Gastroesophageal sphincter (tissue), 4 donors: ENCODE measurements at regions not wholly inside any gene's neighbourhood (a gene's known extent, or its start where the extent isn't known, plus 50 kb on each side); places are given as distances from the start of the nearest gene placed in this dataset.

Experiments used
- ATAC-seq: fragments of 150-250 bp; one replicate; pipeline ENCODE4 v1.9.1; 2016; ENCODE audit warnings: mild to moderate bottlenecking, moderate library complexity
- H3K27ac ChIP-seq, 4 donors: fragments of 200-600 bp; sonication (generic) in 3 of 4; 1 replicate in 3 of 4; 2 replicates in 1 of 4; pipeline ENCODE4 v1.5.1; 2016 to 2019
- H3K27me3 ChIP-seq: fragments of 200-600 bp; sonication (generic); one replicate; pipeline ENCODE4 v1.5.1; 2019
- H3K36me3 ChIP-seq, 2 donors: fragments of 200-600 bp; sonication (generic); one replicate each; pipeline ENCODE4 v1.5.1; 2019; ENCODE audit warnings: control low read depth in 1 of 2
- H3K4me1 ChIP-seq, 3 donors: fragments of 200-600 bp; sonication (generic); 1 replicate in 2 of 3; 2 replicates in 1 of 3; pipeline ENCODE4 v1.5.1; 2016 to 2019; ENCODE audit warnings: control low read depth in 2 of 3
- H3K4me3 ChIP-seq, 2 donors: fragments of 200-600 bp; sonication (generic); one replicate each; pipeline ENCODE4 v1.5.1; 2019; ENCODE audit warnings: mild to moderate bottlenecking in 1 of 2, moderate library complexity in 1 of 2
- H3K9me3 ChIP-seq, 3 donors: fragments of 200-600 bp; sonication (generic); one replicate each; pipeline ENCODE4 v1.5.1; 2017 to 2019; ENCODE audit warnings: control low read depth in 2 of 3
- EP300 ChIP-seq: sonication (generic); formaldehyde crosslinking; IDR thresholded peaks from one replicate; pipeline ENCODE4 v1.6.1; 2017; ENCODE audit warnings: antibody characterized with exemption, mild to moderate bottlenecking
- POLR2A ChIP-seq, 2 donors: fragments of 450-650 bp; IDR thresholded peaks; one replicate each; pipeline ENCODE4 v1.6.1; 2017; ENCODE audit warnings: antibody characterized with exemption in 2 of 2, mild to moderate bottlenecking in 2 of 2, moderate library complexity in 1 of 2
- POLR2AphosphoS5 ChIP-seq: sonication (generic); formaldehyde crosslinking; IDR thresholded peaks from one replicate; pipeline ENCODE4 v1.6.1; 2017; ENCODE audit warnings: antibody characterized with exemption
- whole genome bisulfite sequencing, 2 donors: methylation state at CpG; one replicate each; pipeline ENCODE4 v1.1.5; 2018; ENCODE audit warnings: low coverage in 1 of 2; 5-methylcytosine and 5-hydroxymethylcytosine counted together
- TF ChIP-seq, protein P1 (sequence below), 4 experiments: fragments of 200-600 bp in 2 of 4; fragments of 450-650 bp in 2 of 4; sonication (generic) in 1 of 4; IDR thresholded peaks; one replicate each; pipeline ENCODE4 v1.5.1; 2017 to 2019; ENCODE audit warnings: antibody characterized with exemption in 4 of 4, mild to moderate bottlenecking in 2 of 4, moderate library complexity in 2 of 4

DNA sequence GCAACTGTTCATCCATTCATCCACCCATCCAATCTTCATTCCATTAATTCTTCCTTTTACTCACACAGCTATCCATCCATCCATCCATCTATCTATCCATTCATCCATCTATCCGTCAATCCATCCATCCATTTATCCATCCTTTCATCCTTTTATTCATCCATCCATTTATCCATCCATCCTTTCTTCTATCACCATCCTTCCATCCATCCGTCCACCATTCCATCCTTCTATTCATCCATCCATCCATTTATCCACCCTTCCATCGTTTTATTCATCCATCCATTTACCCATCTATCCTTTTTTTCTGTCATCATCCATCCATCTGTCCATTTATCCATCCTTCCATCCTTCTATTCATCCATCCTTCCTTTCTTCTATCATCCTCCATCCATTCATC, 73.0 kb upstream of the FOXF1 start:
- H3K4me3 ChIP-seq: no peak overlapping the region
- 87 to 100% methylated on average over 3 of the region's 3 CpGs for WGBS, 2 donors
- ATAC-seq: no peak
- H3K27me3 ChIP-seq: no peaks in the 10 kb centered on the region
- no peaks in the 10 kb centered on the region for H3K9me3 ChIP-seq
- TF ChIP-seq EP300 (no peak), POLR2A (IDR thresholded peaks at IDR 0.05) (no peak), POLR2AphosphoS5 (no peak)
- TF ChIP-seq, protein P1, sequence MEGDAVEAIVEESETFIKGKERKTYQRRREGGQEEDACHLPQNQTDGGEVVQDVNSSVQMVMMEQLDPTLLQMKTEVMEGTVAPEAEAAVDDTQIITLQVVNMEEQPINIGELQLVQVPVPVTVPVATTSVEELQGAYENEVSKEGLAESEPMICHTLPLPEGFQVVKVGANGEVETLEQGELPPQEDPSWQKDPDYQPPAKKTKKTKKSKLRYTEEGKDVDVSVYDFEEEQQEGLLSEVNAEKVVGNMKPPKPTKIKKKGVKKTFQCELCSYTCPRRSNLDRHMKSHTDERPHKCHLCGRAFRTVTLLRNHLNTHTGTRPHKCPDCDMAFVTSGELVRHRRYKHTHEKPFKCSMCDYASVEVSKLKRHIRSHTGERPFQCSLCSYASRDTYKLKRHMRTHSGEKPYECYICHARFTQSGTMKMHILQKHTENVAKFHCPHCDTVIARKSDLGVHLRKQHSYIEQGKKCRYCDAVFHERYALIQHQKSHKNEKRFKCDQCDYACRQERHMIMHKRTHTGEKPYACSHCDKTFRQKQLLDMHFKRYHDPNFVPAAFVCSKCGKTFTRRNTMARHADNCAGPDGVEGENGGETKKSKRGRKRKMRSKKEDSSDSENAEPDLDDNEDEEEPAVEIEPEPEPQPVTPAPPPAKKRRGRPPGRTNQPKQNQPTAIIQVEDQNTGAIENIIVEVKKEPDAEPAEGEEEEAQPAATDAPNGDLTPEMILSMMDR (IDR thresholded peaks at IDR 0.05): no peak
- no peak overlapping the region for H3K27ac ChIP-seq
- H3K4me1 ChIP-seq: peaks cover 2 to 30% (median 7%) of the 10 kb centered on the region in 3 donors
- H3K36me3 ChIP-seq: no peaks in the 10 kb centered on the region

DNA sequence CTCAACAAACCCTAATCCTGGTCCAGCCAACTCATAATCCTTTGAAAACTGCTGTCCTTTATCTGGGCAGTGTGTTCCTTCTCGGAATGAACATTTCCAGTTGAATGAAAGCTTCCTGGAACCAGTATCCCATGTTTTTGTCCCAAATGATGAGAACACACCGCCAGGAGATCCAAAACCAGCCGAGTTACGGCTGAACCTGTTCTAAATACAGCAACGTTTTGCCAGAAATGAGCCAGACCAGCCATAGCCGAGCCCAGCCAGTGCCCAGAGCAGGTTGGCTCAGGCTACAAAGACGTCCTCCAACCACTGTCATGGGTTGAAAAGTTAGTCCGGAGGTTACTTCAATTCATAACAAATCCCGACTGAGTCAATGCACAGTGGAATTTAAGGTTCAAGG, 67.6 kb upstream of the FOXF1 start:
- Histone ChIP-seq H3K27me3 (no peaks in the 10 kb centered on the region), H3K4me1 (peaks cover 0 to 25% (median 4%) of the 10 kb centered on the region in 3 donors), H3K4me3 (no peak overlapping the region), H3K9me3 (no peaks in the 10 kb centered on the region), H3K36me3 (no peaks in the 10 kb centered on the region), H3K27ac (peak overlapping the region; percentile 30 to 72 (median 72))
- 47% methylated on average over 8 of the region's 9 CpGs; no CpG with 5 or more reads in 1 of the 2 donors for WGBS, 2 donors
- peak; percentile 90 for TF ChIP-seq POLR2AphosphoS5
- no peak for TF ChIP-seq POLR2A (IDR thresholded peaks at IDR 0.05)
- ATAC-seq: peak; percentile 72

DNA sequence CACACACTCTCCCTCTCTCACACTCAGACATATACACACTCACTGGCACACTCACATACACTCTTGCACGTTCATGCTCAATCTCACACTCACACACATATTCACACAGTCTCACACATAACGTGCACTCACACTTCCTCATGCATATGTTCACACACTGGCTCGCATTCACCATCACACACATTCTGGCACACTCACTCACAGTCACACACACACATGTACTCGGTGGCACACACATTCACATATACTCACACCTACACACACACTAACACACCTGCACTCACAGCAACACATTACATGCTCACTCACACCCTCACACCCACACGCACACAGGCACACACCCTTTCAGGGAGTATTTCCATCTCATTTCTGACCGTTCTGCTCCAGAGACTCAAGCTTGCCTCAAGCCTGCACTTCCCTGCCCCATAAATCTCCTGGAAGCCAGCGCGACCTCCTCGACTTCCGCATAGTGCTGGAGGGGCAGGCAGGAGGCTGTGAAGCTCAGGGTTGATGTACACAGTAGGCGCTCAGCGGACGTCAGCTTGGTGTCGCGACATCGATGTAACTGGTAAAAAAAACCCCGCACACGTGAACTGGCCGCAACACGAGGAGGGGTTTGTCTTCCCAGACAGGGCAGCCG, 66.7 kb upstream of the FOXF1 start:
- Histone ChIP-seq H3K27me3 (no peaks in the 10 kb centered on the region), H3K4me3 (no peak overlapping the region), H3K4me1 (peaks cover 0 to 25% (median 4%) of the 10 kb centered on the region in 3 donors), H3K27ac (peak overlapping the region in 1 of 4 donors; percentile 72), H3K36me3 (no peaks in the 10 kb centered on the region), H3K9me3 (no peaks in the 10 kb centered on the region)
- TF ChIP-seq EP300 (no peak), POLR2A (IDR thresholded peaks at IDR 0.05) (no peak), POLR2AphosphoS5 (no peak)
- TF ChIP-seq, protein P1 (IDR thresholded peaks at IDR 0.05): no peak
- no peak for ATAC-seq
- WGBS, 2 donors: 86 to 97% methylated on average over 4 to 17 of the region's 21 CpGs

DNA sequence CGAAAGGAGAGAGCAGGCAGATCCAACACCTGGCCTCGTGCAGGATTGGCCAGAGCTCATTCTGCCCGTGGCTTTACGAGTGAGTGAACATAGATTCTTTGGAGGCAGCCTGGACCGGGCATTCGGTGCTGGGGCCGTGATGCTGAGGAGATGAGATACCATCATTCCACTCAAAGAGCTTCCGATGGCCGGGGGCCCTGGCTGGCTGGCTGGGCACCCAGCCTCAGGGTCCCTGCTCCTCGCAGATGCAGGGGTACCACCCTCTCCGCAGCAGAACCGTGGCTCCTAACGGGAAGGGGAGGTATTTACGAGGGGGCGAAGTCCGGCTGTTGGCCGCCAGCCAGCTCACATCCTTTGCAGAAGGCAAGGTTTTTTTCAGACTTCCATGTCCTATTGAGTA, 66.1 kb upstream of the FOXF1 start:
- Histone ChIP-seq H3K36me3 (no peaks in the 10 kb centered on the region), H3K27ac (no peak overlapping the region), H3K27me3 (no peaks in the 10 kb centered on the region), H3K4me3 (no peak overlapping the region), H3K4me1 (peaks cover 0 to 25% (median 4%) of the 10 kb centered on the region in 3 donors), H3K9me3 (no peaks in the 10 kb centered on the region)
- WGBS, 2 donors: 32% methylated on average over 4 of the region's 17 CpGs; no CpG with 5 or more reads in 1 of the 2 donors
- no peak for ATAC-seq
- TF ChIP-seq POLR2A (IDR thresholded peaks at IDR 0.05): no peak
- TF ChIP-seq POLR2AphosphoS5: no peak

DNA sequence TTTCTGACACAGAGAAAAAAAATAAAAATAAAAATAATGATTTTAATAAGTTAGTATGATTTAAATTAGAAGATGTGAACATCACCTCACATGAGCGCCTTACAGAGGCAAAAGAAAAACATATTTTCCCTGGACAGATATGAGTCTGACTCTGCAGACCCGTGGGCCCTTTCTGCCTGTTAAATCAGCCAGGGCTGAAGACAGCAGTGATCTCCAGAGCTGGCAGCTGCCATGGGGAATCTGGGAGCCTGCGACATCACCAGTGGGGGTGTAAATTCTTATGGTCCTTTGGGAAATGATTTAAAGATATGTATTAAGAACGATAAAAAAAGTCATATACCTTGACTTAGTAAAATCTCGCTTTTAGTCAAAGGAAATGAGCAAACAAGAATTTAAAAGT, 65.7 kb upstream of the FOXF1 start:
- Histone ChIP-seq H3K9me3 (no peaks in the 10 kb centered on the region), H3K4me3 (no peak overlapping the region), H3K4me1 (peaks cover 0 to 23% (median 4%) of the 10 kb centered on the region in 3 donors), H3K27me3 (no peaks in the 10 kb centered on the region), H3K36me3 (no peaks in the 10 kb centered on the region), H3K27ac (no peak overlapping the region)
- TF ChIP-seq EP300 (no peak), POLR2A (IDR thresholded peaks at IDR 0.05) (no peak)
- TF ChIP-seq, protein P1 (IDR thresholded peaks at IDR 0.05): no peak
- 44 to 56% methylated on average over 4 to 5 of the region's 5 CpGs for WGBS, 2 donors
- ATAC-seq: no peak

DNA sequence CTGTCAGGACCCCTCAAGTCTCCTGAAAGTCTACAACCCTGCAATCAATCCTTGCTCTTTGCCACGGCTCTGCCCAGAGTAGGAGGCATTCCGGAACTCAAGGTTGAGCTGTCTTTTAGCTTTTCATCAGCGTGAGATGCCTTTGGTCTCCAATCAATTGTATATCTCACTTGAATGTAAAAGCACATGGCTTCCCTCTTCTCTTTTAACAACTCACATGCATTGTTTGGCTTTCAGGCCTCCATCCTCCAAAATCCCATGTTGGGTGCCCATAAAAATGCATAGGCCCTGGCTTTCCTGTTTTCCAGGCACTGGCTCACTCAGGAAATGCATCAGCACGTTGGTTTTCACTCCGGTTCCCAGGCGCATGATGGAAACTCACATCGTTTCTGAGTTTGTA, 64.0 kb upstream of the FOXF1 start:
- no peaks in the 10 kb centered on the region for H3K27me3 ChIP-seq
- H3K9me3 ChIP-seq: no peaks in the 10 kb centered on the region
- no peaks in the 10 kb centered on the region for H3K36me3 ChIP-seq
- peaks cover 0 to 16% (median 4%) of the 10 kb centered on the region in 3 donors for H3K4me1 ChIP-seq
- 77 to 81% methylated on average over 4 to 7 of the region's 7 CpGs for WGBS, 2 donors
- ATAC-seq: no peak
- H3K27ac ChIP-seq: no peak overlapping the region
- no peak overlapping the region for H3K4me3 ChIP-seq
- TF ChIP-seq, protein P1 (IDR thresholded peaks at IDR 0.05): no peak
- TF ChIP-seq POLR2AphosphoS5 (no peak), POLR2A (IDR thresholded peaks at IDR 0.05) (no peak), EP300 (no peak)
